ENCODE measurements at regions not wholly inside any gene's neighbourhood (a gene's known extent, or its start where the extent isn't known, plus 50 kb on each side); places are given as distances from the start of the nearest gene placed in this dataset.

GRCh38 chr10:59562126-59562525, 147.5 kb downstream of the SLC16A9 start:
- no peaks in the 10 kb centered on the region for H3K27me3 ChIP-seq (ENCODE audit: low read depth)
- no peak overlapping the region for H3K27ac ChIP-seq
- DNase-seq (no peak), ATAC-seq (no peak)
- H3K9me3 ChIP-seq = no peaks in the 10 kb centered on the region
- H3K4me3 ChIP-seq = no peak overlapping the region
- TF ChIP-seq CTCF (IDR thresholded peaks at IDR 0.05) = no peak
- intact Hi-C loops (cut with DNase I) = no loop called here
- H3K36me3 ChIP-seq = no peaks in the 10 kb centered on the region
- H3K4me1 ChIP-seq = no peaks in the 10 kb centered on the region

GRCh38 chr10:59561477-59562121, 148.1 kb downstream of the SLC16A9 start:
- intact Hi-C loops (cut with DNase I) = no loop called here
- no peak for DNase-seq
- Histone ChIP-seq H3K36me3 (no peaks in the 10 kb centered on the region), H3K27ac (no peak overlapping the region), H3K4me3 (no peak overlapping the region), H3K9me3 (no peaks in the 10 kb centered on the region), H3K4me1 (no peaks in the 10 kb centered on the region), H3K27me3 (ENCODE audit: low read depth) (no peaks in the 10 kb centered on the region)
- ATAC-seq = no peak
- no peak for TF ChIP-seq CTCF (IDR thresholded peaks at IDR 0.05)

- DNase-seq (no peak), ATAC-seq (no peak)
- H3K4me3 ChIP-seq = no peak overlapping the region
- TF ChIP-seq CTCF (IDR thresholded peaks at IDR 0.05) = no peak
- H3K36me3 ChIP-seq = no peaks in the 10 kb centered on the region
- no peaks in the 10 kb centered on the region for H3K27me3 ChIP-seq (ENCODE audit: low read depth)
- intact Hi-C loops (cut with DNase I) = no loop called here
- H3K9me3 ChIP-seq = no peaks in the 10 kb centered on the region
- H3K27ac ChIP-seq = no peak overlapping the region
- H3K4me1 ChIP-seq = no peaks in the 10 kb centered on the region
These were observed 148.7 kb downstream of the SLC16A9 start for GRCh38 chr10:59560990-59561389.

- H3K27ac ChIP-seq = no peak overlapping the region
- DNase-seq (no peak), ATAC-seq (no peak)
- no peaks in the 10 kb centered on the region for H3K9me3 ChIP-seq
- H3K4me3 ChIP-seq = no peak overlapping the region
- no peaks in the 10 kb centered on the region for H3K27me3 ChIP-seq (ENCODE audit: low read depth)
- H3K4me1 ChIP-seq = no peaks in the 10 kb centered on the region
- intact Hi-C loops (cut with DNase I) = no loop called here
- H3K36me3 ChIP-seq = no peaks in the 10 kb centered on the region
- TF ChIP-seq CTCF (IDR thresholded peaks at IDR 0.05) = no peak
These were observed 149.5 kb downstream of the SLC16A9 start for GRCh38 chr10:59560161-59560560.

- Histone ChIP-seq H3K27ac (no peak overlapping the region), H3K9me3 (no peaks in the 10 kb centered on the region), H3K36me3 (no peaks in the 10 kb centered on the region), H3K4me3 (no peak overlapping the region), H3K4me1 (no peaks in the 10 kb centered on the region), H3K27me3 (ENCODE audit: low read depth) (no peaks in the 10 kb centered on the region)
- no peak for DNase-seq
- no peak for ATAC-seq
- intact Hi-C loops (cut with DNase I) = no loop called here
- TF ChIP-seq CTCF (IDR thresholded peaks at IDR 0.05) = no peak
These were observed 151.6 kb downstream of the SLC16A9 start for GRCh38 chr10:59558066-59558465.
